ENCODE measurements at regions not wholly inside any gene's neighbourhood (a gene's known extent, or its start where the extent isn't known, plus 50 kb on each side); places are given as distances from the start of the nearest gene placed in this dataset.
"Not testable (repeated sequence)": the region's sequence is repeated elsewhere in the genome, so short reads cannot be mapped to it uniquely, and the experiment has no call there.

GRCh38 chr5:82721087-82721410 is 356.1 kb downstream of the TMEM167A start:
- Histone ChIP-seq H3K9me3 (ENCODE audit: insufficient read depth, low read length) (no peaks in the 10 kb centered on the region), H3K27me3 (ENCODE audit: low read depth, low read length) (no peaks in the 10 kb centered on the region), H3K4me3 (ENCODE audit: low read length) (no peak overlapping the region), H3K36me3 (replicated peaks; ENCODE audit: low read depth, low read length) (no peaks in the 10 kb centered on the region), H3K27ac (ENCODE audit: low read length) (no peak overlapping the region), H2AFZ (ENCODE audit: low read depth, low read length) (no peak overlapping the region), H3K79me2 (ENCODE audit: low read length) (no peaks in the 10 kb centered on the region), H4K20me1 (ENCODE audit: insufficient read depth, low read length) (no peaks in the 10 kb centered on the region), H3K4me1 (ENCODE audit: low read length) (peaks cover 10% of the 10 kb centered on the region), H3K4me2 (ENCODE audit: low read length) (no peak overlapping the region), H3K9ac (ENCODE audit: low read length) (no peak overlapping the region)
- TF ChIP-seq EZH2phosphoT487 (IDR thresholded peaks at IDR 0.05; ENCODE audit: low read depth): no peak
- no peak for TF ChIP-seq CTCF (IDR thresholded peaks at IDR 0.05; ENCODE audit: low read depth, low read length)

- H3K4me3 ChIP-seq (ENCODE audit: low read length): no peak overlapping the region
- no peaks in the 10 kb centered on the region for H3K27me3 ChIP-seq (ENCODE audit: low read depth, low read length)
- TF ChIP-seq CTCF (IDR thresholded peaks at IDR 0.05; ENCODE audit: low read depth, low read length): no peak
- TF ChIP-seq EZH2phosphoT487 (IDR thresholded peaks at IDR 0.05; ENCODE audit: low read depth): no peak
- no peaks in the 10 kb centered on the region for H3K36me3 ChIP-seq (replicated peaks; ENCODE audit: low read depth, low read length)
- peaks cover 10% of the 10 kb centered on the region for H3K4me1 ChIP-seq (ENCODE audit: low read length)
- no peaks in the 10 kb centered on the region for H4K20me1 ChIP-seq (ENCODE audit: insufficient read depth, low read length)
- H3K9me3 ChIP-seq (ENCODE audit: insufficient read depth, low read length): no peaks in the 10 kb centered on the region
- no peak overlapping the region for H3K9ac ChIP-seq (ENCODE audit: low read length)
- H3K27ac ChIP-seq (ENCODE audit: low read length): no peak overlapping the region
- H3K79me2 ChIP-seq (ENCODE audit: low read length): no peaks in the 10 kb centered on the region
- H3K4me2 ChIP-seq (ENCODE audit: low read length): no peak overlapping the region
- no peak overlapping the region for H2AFZ ChIP-seq (ENCODE audit: low read depth, low read length)
These were observed 356.7 kb downstream of the TMEM167A start for GRCh38 chr5:82720213-82721086.

- Histone ChIP-seq H3K27me3 (ENCODE audit: low read depth, low read length) (no peaks in the 10 kb centered on the region), H3K9me3 (ENCODE audit: insufficient read depth, low read length) (no peaks in the 10 kb centered on the region), H3K9ac (ENCODE audit: low read length) (no peak overlapping the region), H3K27ac (ENCODE audit: low read length) (no peak overlapping the region), H3K4me1 (ENCODE audit: low read length) (peaks cover 10% of the 10 kb centered on the region), H3K79me2 (ENCODE audit: low read length) (no peaks in the 10 kb centered on the region), H3K4me2 (ENCODE audit: low read length) (no peak overlapping the region), H3K4me3 (ENCODE audit: low read length) (no peak overlapping the region), H4K20me1 (ENCODE audit: insufficient read depth, low read length) (no peaks in the 10 kb centered on the region), H2AFZ (ENCODE audit: low read depth, low read length) (no peak overlapping the region), H3K36me3 (replicated peaks; ENCODE audit: low read depth, low read length) (no peaks in the 10 kb centered on the region)
- no peak for TF ChIP-seq EZH2phosphoT487 (IDR thresholded peaks at IDR 0.05; ENCODE audit: low read depth)
- TF ChIP-seq CTCF (IDR thresholded peaks at IDR 0.05; ENCODE audit: low read depth, low read length): no peak
These were observed 357.8 kb downstream of the TMEM167A start for GRCh38 chr5:82719368-82719767.

- TF ChIP-seq CTCF (IDR thresholded peaks at IDR 0.05; ENCODE audit: low read depth, low read length): no peak
- no peak for TF ChIP-seq EZH2phosphoT487 (IDR thresholded peaks at IDR 0.05; ENCODE audit: low read depth)
- peaks cover 10% of the 10 kb centered on the region for H3K4me1 ChIP-seq (ENCODE audit: low read length)
- H3K9ac ChIP-seq (ENCODE audit: low read length): no peak overlapping the region
- H3K79me2 ChIP-seq (ENCODE audit: low read length): no peaks in the 10 kb centered on the region
- H3K27me3 ChIP-seq (ENCODE audit: low read depth, low read length): no peaks in the 10 kb centered on the region
- no peak overlapping the region for H3K4me3 ChIP-seq (ENCODE audit: low read length)
- no peak overlapping the region for H3K27ac ChIP-seq (ENCODE audit: low read length)
- no peaks in the 10 kb centered on the region for H3K36me3 ChIP-seq (replicated peaks; ENCODE audit: low read depth, low read length)
- no peaks in the 10 kb centered on the region for H4K20me1 ChIP-seq (ENCODE audit: insufficient read depth, low read length)
- H3K9me3 ChIP-seq (ENCODE audit: insufficient read depth, low read length): no peaks in the 10 kb centered on the region
- no peak overlapping the region for H3K4me2 ChIP-seq (ENCODE audit: low read length)
- no peak overlapping the region for H2AFZ ChIP-seq (ENCODE audit: low read depth, low read length)
These were observed 359.5 kb downstream of the TMEM167A start for GRCh38 chr5:82717738-82718137.

- H3K27me3 ChIP-seq (ENCODE audit: low read depth, low read length); H3K4me1 ChIP-seq (ENCODE audit: low read length); H2AFZ ChIP-seq (ENCODE audit: low read depth, low read length); H3K4me2 ChIP-seq (ENCODE audit: low read length); H3K9ac ChIP-seq (ENCODE audit: low read length); H3K27ac ChIP-seq (ENCODE audit: low read length); H4K20me1 ChIP-seq (ENCODE audit: insufficient read depth, low read length); H3K36me3 ChIP-seq (replicated peaks; ENCODE audit: low read depth, low read length); H3K9me3 ChIP-seq (ENCODE audit: insufficient read depth, low read length); H3K4me3 ChIP-seq (ENCODE audit: low read length); H3K79me2 ChIP-seq (ENCODE audit: low read length): not testable (repeated sequence)
These were observed 362.5 kb downstream of the TMEM167A start for GRCh38 chr5:82714732-82715131.
